IMR-90 (cell line): ENCODE measurements at regions not wholly inside any gene's neighbourhood (a gene's known extent, or its start where the extent isn't known, plus 50 kb on each side); places are given as distances from the start of the nearest gene placed in this dataset.

ENCODE experiments used
- ATAC-seq: fragments of 200-7000 bp; cut with Tn5 transposase; 2 replicates; pipeline ENCODE4 v1.9.1; 2020; ENCODE audit warnings: low read depth, mild to moderate bottlenecking, moderate library complexity
- BruUV-seq: library from RNA; stranded (reverse); fragments of 400-500 nt; replicated peaks from 2 replicates; lab custom pipeline; 2021; lab: Mats Ljungman, UMichigan
- CTCF ChIA-PET: fragments of 300-600 bp; formaldehyde crosslinking; extraction: SDS; loops from one replicate; lab custom pipeline; 2021; ENCODE audit warnings: antibody characterized with exemption; lab: Yijun Ruan, JAX
- POLR2A ChIA-PET: fragments of 300-600 bp; sonication (Branson Sonifier 250); formaldehyde crosslinking; loops from one replicate; lab custom pipeline; 2022; ENCODE audit warnings: antibody characterized with exemption; ENCODE audit not compliant: unreplicated experiment; lab: Charles Lee
- DNase-seq: peaks from one replicate; pipeline ENCODE4 v3.0.0; 2013
- H2AFZ ChIP-seq: replicated peaks from 2 replicates; pipeline ENCODE3; 2013; ENCODE audit warnings: low read length, mild to moderate bottlenecking; ENCODE audit not compliant: poor library complexity
- H2AK5ac ChIP-seq: 2 replicates; pipeline ENCODE4 v1.6.1; 2013; ENCODE audit warnings: low read depth, low read length, inconsistent platforms
- H2AK9ac ChIP-seq: replicated peaks from 2 replicates; pipeline ENCODE3; 2013; ENCODE audit warnings: mild to moderate bottlenecking, low read depth, low read length, moderate library complexity; ENCODE audit not compliant: poor library complexity
- H2BK120ac ChIP-seq: 2 replicates; pipeline ENCODE4 v1.6.1; 2013; ENCODE audit warnings: low read depth, low read length, inconsistent platforms
- H2BK15ac ChIP-seq: 3 replicates; pipeline ENCODE4 v1.6.1; 2013; ENCODE audit warnings: low read depth, low read length, inconsistent platforms
- H2BK20ac ChIP-seq: 2 replicates; pipeline ENCODE4 v1.6.1; 2013; ENCODE audit warnings: low read depth, mild to moderate bottlenecking, inconsistent platforms, low read length, moderate library complexity
- H2BK5ac ChIP-seq: 2 replicates; pipeline ENCODE4 v1.6.1; 2013; ENCODE audit warnings: mild to moderate bottlenecking, low read depth, low read length, inconsistent platforms; ENCODE audit not compliant: poor library complexity, severe bottlenecking
- H3K14ac ChIP-seq: replicated peaks from 2 replicates; pipeline ENCODE4 v1.6.1; 2013; ENCODE audit warnings: low read depth, low read length, inconsistent platforms
- H3K18ac ChIP-seq: 2 replicates; pipeline ENCODE4 v1.6.1; 2013; ENCODE audit warnings: low read depth, low read length, control low read depth
- H3K23ac ChIP-seq: 2 replicates; pipeline ENCODE4 v1.6.1; 2013; ENCODE audit warnings: low read depth, low read length, inconsistent platforms
- H3K27ac ChIP-seq: 2 replicates; pipeline ENCODE4 v1.5.1; 2013; ENCODE audit warnings: mild to moderate bottlenecking, control low read depth, low read length; ENCODE audit not compliant: insufficient read depth
- H3K27me3 ChIP-seq: 2 replicates; pipeline ENCODE4 v1.6.1; 2013; ENCODE audit warnings: low read length; ENCODE audit not compliant: control insufficient read depth, insufficient read depth
- H3K36me3 ChIP-seq: 2 replicates; pipeline ENCODE4 v1.6.1; 2013; ENCODE audit warnings: low read length, mixed read lengths; ENCODE audit not compliant: control insufficient read depth, insufficient read depth
- H3K4ac ChIP-seq: 2 replicates; pipeline ENCODE4 v1.6.1; 2013; ENCODE audit warnings: low read depth, low read length, inconsistent platforms
- H3K4me1 ChIP-seq: 2 replicates; pipeline ENCODE4 v1.6.1; 2013; ENCODE audit warnings: low read length, mixed read lengths; ENCODE audit not compliant: control insufficient read depth, insufficient read depth
- H3K4me2 ChIP-seq: 2 replicates; pipeline ENCODE4 v1.6.1; 2013; ENCODE audit warnings: low read depth, mild to moderate bottlenecking, control low read depth, low read length, moderate library complexity
- H3K4me3 ChIP-seq: 2 replicates; pipeline ENCODE4 v1.5.1; 2013; ENCODE audit warnings: low read depth, mild to moderate bottlenecking, control low read depth, low read length, moderate library complexity; ENCODE audit not compliant: insufficient read depth
- H3K56ac ChIP-seq: 2 replicates; pipeline ENCODE4 v1.6.1; 2013; ENCODE audit warnings: low read length, inconsistent platforms; ENCODE audit not compliant: insufficient read depth; ENCODE audit errors: extremely low read depth
- H3K79me1 ChIP-seq, 2 experiments: 2 replicates each; pipeline ENCODE4 v1.6.1; 2013; ENCODE audit warnings: low read length in 2 of 2, inconsistent platforms in 1 of 2, low read depth in 1 of 2
- H3K9ac ChIP-seq: 2 replicates; pipeline ENCODE4 v1.6.1; 2013; ENCODE audit warnings: low read depth, low read length, control low read depth
- H3K9me1 ChIP-seq: 2 replicates; pipeline ENCODE4 v1.6.1; 2013; ENCODE audit warnings: low read length, inconsistent platforms; ENCODE audit not compliant: insufficient read depth
- H3K9me3 ChIP-seq: 2 replicates; pipeline ENCODE4 v1.6.1; 2013; ENCODE audit warnings: low read length; ENCODE audit not compliant: control insufficient read depth, insufficient read depth
- H4K20me1 ChIP-seq: 2 replicates; pipeline ENCODE4 v1.6.1; 2013; ENCODE audit warnings: low read length, inconsistent platforms; ENCODE audit not compliant: insufficient read depth
- H4K5ac ChIP-seq: 2 replicates; pipeline ENCODE4 v1.6.1; 2013; ENCODE audit warnings: mild to moderate bottlenecking, low read depth, low read length, control low read depth
- H4K8ac ChIP-seq, 2 experiments: 2 replicates each; pipeline ENCODE4 v1.6.1; 2013; ENCODE audit warnings: low read depth in 2 of 2, low read length in 2 of 2, control low read depth in 1 of 2, inconsistent platforms in 1 of 2
- H4K91ac ChIP-seq: 2 replicates; pipeline ENCODE4 v1.6.1; 2013; ENCODE audit warnings: low read depth, low read length, inconsistent platforms; ENCODE audit not compliant: insufficient read depth
- FOS ChIP-seq: fragments of 150-350 bp; IDR thresholded peaks from 2 replicates; pipeline ENCODE4 v1.6.1; 2016; ENCODE audit warnings: low read depth, low read length
- NFE2L2 ChIP-seq: fragments of 150-350 bp; IDR thresholded peaks from 2 replicates; pipeline ENCODE4 v1.6.1; 2016; ENCODE audit warnings: low read depth, mild to moderate bottlenecking, low read length
- RFX5 ChIP-seq: IDR thresholded peaks from 2 replicates; pipeline ENCODE4 v1.8.0; 2012; ENCODE audit warnings: low read depth, mild to moderate bottlenecking, low read length, moderate library complexity
- dilution Hi-C: fragments of 300-500 bp; cut with HindIII; formaldehyde crosslinking; loops from one replicate; pipeline ENCODE4 v1.14.3; 2018; ENCODE audit warnings: low sequenced_read_pairs; ENCODE audit not compliant: unreplicated experiment
- in situ Hi-C: fragments of 300-500 bp; cut with MboI; formaldehyde crosslinking; loops from 3 replicates; pipeline ENCODE4 v1.14.3; 2019; ENCODE audit warnings: low sequenced_read_pairs, inconsistent platforms, mixed read lengths
- intact Hi-C: fragments of 100-400 bp; cut with micrococcal nuclease; formaldehyde crosslinking; loops from 2 replicates; pipeline ENCODE4 v1.10.0; 2022

DNA sequence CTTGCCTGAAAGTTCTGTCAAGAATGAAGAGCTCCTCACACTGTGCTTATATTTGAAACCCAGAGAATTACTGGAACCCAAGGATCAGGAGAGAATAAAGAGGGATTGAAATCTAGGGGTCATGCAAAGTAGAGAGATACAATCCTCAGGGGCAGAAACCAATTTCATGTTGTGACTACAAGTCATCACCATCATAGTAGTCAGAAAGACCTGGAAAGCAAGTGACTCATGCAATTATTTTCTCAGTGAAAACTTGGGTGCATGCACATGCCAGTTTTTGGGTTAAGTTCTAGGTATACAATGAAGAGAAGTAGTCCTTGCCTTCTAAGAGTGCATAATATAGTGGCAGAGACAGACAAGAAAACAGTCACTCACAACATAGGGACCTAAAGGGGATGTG is 210.0 kb downstream of the ZC3H11B start:
- Histone ChIP-seq H2AFZ (no peak overlapping the region), H4K5ac (no peak overlapping the region), H3K27me3 (no peaks in the 10 kb centered on the region), H3K4me1 (no peaks in the 10 kb centered on the region), H3K9me3 (no peaks in the 10 kb centered on the region), H3K14ac (no peak overlapping the region), H3K4ac (no peak overlapping the region), H4K91ac (no peak overlapping the region), H3K18ac (no peak overlapping the region), H3K36me3 (no peaks in the 10 kb centered on the region), H3K4me2 (no peak overlapping the region), H3K23ac (no peak overlapping the region), H3K79me1 (no peaks in the 10 kb centered on the region), H3K9ac (no peak overlapping the region), H3K27ac (no peak overlapping the region), H3K4me3 (no peak overlapping the region), H4K8ac (no peak overlapping the region), H2BK120ac (no peak overlapping the region), H3K9me1 (no peaks in the 10 kb centered on the region), H2BK5ac (no peak overlapping the region), H2BK20ac (no peak overlapping the region), H3K56ac (no peak overlapping the region), H2AK5ac (no peak overlapping the region), H2BK15ac (no peak overlapping the region), H4K20me1 (no peaks in the 10 kb centered on the region), H2AK9ac (no peak overlapping the region)
- ChIA-PET POLR2A (interaction anchor here (0.6 kb wide), 1 partner anchor 43 kb away, joined by 3 read pairs; no protein-coding TSS in a partner anchor), CTCF (no interaction called here)
- no peak for DNase-seq
- dilution Hi-C loops, result no loop called here
- no peak for TF ChIP-seq FOS
- TF ChIP-seq RFX5, result no peak
- TF ChIP-seq NFE2L2, result no peak
- ATAC-seq, result no peak
- in situ Hi-C loops, result no loop called here
- intact Hi-C loops, result no loop called here
- BruUV-seq, result no TSS peak
